Smooth muscle cell (in vitro differentiated cells): ENCODE measurements at regions not wholly inside any gene's neighbourhood (a gene's known extent, or its start where the extent isn't known, plus 50 kb on each side); places are given as distances from the start of the nearest gene placed in this dataset.

ENCODE experiments used
- DNase-seq: peaks from one replicate; lab custom pipeline; 2025; ENCODE audit not compliant: unreplicated experiment; lab: John Stamatoyannopoulos, UW
- H2AFZ ChIP-seq: fragments of 200-600 bp; sonication (generic); 2 replicates; pipeline ENCODE4 v1.6.0; 2016; ENCODE audit warnings: antibody characterized with exemption, low read depth, mild to moderate bottlenecking
- H3F3A ChIP-seq: fragments of 200-600 bp; sonication (generic); 2 replicates; pipeline ENCODE4 v1.6.0; 2017; ENCODE audit warnings: antibody characterized with exemption, low read depth
- H3K27ac ChIP-seq: fragments of 200-600 bp; sonication (generic); 2 replicates; pipeline ENCODE4 v1.5.1; 2016; ENCODE audit warnings: low read depth, mild to moderate bottlenecking
- H3K27me3 ChIP-seq: fragments of 200-600 bp; sonication (generic); 2 replicates; pipeline ENCODE4 v1.6.1; 2016; ENCODE audit warnings: low read depth, mild to moderate bottlenecking
- H3K36me3 ChIP-seq: fragments of 200-600 bp; sonication (generic); 2 replicates; pipeline ENCODE4 v1.5.1; 2016; ENCODE audit warnings: low read depth
- H3K4me1 ChIP-seq: fragments of 200-600 bp; sonication (generic); 2 replicates; pipeline ENCODE4 v1.5.1; 2016; ENCODE audit warnings: low read depth
- H3K4me2 ChIP-seq: fragments of 200-600 bp; sonication (generic); 2 replicates; pipeline ENCODE4 v1.6.0; 2016; ENCODE audit warnings: mild to moderate bottlenecking
- H3K4me3 ChIP-seq: fragments of 200-600 bp; sonication (generic); 2 replicates; pipeline ENCODE4 v1.5.1; 2016; ENCODE audit warnings: mild to moderate bottlenecking
- H3K79me2 ChIP-seq: fragments of 200-600 bp; sonication (generic); 2 replicates; pipeline ENCODE4 v1.6.0; 2016; ENCODE audit warnings: low read depth, mild to moderate bottlenecking
- H3K9ac ChIP-seq: fragments of 200-600 bp; sonication (generic); 2 replicates; pipeline ENCODE4 v1.6.0; 2016; ENCODE audit warnings: low read depth
- H3K9me3 ChIP-seq: fragments of 200-600 bp; sonication (generic); replicated peaks from 2 replicates; pipeline ENCODE4 v1.5.1; 2016; ENCODE audit warnings: low read depth
- H4K20me1 ChIP-seq: fragments of 200-600 bp; sonication (generic); 2 replicates; pipeline ENCODE4 v1.6.0; 2016; ENCODE audit warnings: low read depth
- WGBS: methylation state at CpG from one replicate; pipeline ENCODE4 v1.1.7; 2016; ENCODE audit warnings: low lambda C conversion rate; 5-methylcytosine and 5-hydroxymethylcytosine counted together
- TF ChIP-seq, protein P1 (sequence below): fragments of 200-600 bp; sonication (generic); IDR thresholded peaks from 2 replicates; pipeline ENCODE4 v1.5.1; 2017; ENCODE audit warnings: borderline replicate concordance, mild to moderate bottlenecking, antibody characterized with exemption; ENCODE audit not compliant: insufficient read depth, poor library complexity, severe bottlenecking

DNA sequence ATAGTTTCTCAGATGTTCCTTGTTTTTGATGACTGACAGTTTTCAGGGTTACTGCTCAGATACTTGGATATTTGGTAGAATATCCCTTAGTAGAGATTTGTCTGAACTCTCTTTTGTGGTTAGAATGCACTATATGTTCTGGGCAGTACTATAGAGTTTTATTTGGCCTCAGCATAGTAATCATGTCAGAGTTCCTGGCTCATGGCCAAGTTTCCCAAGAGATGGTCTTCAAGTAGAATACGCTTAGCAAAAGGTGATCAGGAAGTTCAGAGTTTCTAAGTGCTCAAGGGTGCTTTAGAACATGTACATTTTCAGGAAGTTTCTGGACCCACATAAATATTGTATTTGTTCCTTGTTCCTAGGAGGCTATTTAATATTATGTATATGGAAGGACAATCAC, 1209.7 kb upstream of the GJE1 start:
- no peak overlapping the region for H3K9ac ChIP-seq
- H3K4me2 ChIP-seq: no peak overlapping the region
- no peaks in the 10 kb centered on the region for H3K79me2 ChIP-seq
- TF ChIP-seq, protein P1, sequence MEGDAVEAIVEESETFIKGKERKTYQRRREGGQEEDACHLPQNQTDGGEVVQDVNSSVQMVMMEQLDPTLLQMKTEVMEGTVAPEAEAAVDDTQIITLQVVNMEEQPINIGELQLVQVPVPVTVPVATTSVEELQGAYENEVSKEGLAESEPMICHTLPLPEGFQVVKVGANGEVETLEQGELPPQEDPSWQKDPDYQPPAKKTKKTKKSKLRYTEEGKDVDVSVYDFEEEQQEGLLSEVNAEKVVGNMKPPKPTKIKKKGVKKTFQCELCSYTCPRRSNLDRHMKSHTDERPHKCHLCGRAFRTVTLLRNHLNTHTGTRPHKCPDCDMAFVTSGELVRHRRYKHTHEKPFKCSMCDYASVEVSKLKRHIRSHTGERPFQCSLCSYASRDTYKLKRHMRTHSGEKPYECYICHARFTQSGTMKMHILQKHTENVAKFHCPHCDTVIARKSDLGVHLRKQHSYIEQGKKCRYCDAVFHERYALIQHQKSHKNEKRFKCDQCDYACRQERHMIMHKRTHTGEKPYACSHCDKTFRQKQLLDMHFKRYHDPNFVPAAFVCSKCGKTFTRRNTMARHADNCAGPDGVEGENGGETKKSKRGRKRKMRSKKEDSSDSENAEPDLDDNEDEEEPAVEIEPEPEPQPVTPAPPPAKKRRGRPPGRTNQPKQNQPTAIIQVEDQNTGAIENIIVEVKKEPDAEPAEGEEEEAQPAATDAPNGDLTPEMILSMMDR: no peak
- H3K27ac ChIP-seq: no peak overlapping the region
- no peaks in the 10 kb centered on the region for H4K20me1 ChIP-seq
- no peaks in the 10 kb centered on the region for H3K36me3 ChIP-seq
- H2AFZ ChIP-seq: no peak overlapping the region
- H3K27me3 ChIP-seq: no peaks in the 10 kb centered on the region
- DNase-seq: no peak
- H3K4me3 ChIP-seq: no peak overlapping the region
- no peaks in the 10 kb centered on the region for H3K4me1 ChIP-seq
- H3K9me3 ChIP-seq: no peaks in the 10 kb centered on the region
- H3F3A ChIP-seq: no peaks in the 10 kb centered on the region
- 94% methylated on average over 1 of the region's 1 CpG for WGBS

DNA sequence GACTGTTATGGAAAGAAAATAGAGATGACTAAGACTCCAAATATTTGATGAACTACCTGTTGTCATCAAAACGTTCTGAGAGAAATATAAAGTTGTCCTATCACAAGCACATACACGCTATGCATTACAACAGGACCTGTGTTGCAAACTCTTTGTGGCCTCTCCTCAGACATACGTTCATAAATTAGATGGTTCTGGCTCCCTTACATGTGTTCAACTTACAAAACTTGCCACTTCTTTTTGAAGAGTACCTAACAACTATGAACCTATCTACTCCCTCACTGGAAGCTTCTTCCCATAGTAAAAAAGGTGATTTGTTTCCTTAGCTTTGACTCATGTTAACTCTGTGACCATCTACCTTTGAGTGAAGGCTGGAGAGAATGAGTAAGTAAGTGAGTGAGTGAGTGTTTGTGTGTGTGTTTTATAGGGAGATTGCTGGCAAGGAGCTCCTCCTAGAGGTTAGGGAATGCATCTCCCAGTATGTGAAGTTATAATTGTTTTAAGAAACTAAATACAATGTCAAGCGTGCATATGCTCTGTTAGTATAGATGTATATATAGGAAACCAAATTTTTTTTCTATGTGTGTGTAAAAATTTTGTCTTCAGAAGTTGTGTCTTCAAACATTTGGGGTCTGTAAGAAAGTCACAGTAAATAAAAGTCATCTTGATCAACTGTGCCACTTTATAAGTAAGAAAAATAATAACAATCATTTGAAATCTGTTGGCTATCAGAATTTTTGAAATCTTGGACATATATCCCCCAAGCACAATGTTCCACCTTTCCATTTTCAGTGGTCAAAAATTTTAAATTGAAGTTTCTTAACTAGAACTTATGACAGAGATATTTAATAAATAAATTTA, 1211.1 kb upstream of the GJE1 start:
- no peak overlapping the region for H3K9ac ChIP-seq
- H3K27ac ChIP-seq: no peak overlapping the region
- H2AFZ ChIP-seq: no peak overlapping the region

DNA sequence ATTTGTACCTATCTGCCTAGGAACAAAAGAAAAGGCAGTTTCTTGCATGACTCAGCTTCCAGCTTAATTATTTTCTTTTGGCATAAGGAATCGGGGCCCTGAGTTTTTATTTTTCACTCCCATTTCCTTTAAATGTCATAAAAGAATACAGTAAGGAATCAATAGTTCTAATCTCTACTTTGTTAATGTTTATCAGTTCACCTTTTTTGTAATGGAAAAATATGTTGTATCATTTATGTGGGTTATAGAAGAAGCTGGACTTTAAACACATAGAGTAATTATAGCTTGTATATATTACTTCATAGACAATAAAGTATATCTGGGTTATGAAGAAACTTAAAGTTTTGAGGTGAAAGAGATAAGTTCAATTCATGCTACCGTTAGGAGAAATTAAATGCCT, 1214.8 kb upstream of the GJE1 start:
- no peak overlapping the region for H3K4me3 ChIP-seq
- no peak overlapping the region for H2AFZ ChIP-seq

More for the DNA sequence above, 1211.1 kb upstream of the GJE1 start:
- H3K4me3 ChIP-seq: no peak overlapping the region
- H3K4me2 ChIP-seq: no peak overlapping the region
- WGBS: 65% methylated on average over 4 of the region's 4 CpGs
- no peaks in the 10 kb centered on the region for H3K4me1 ChIP-seq
- no peaks in the 10 kb centered on the region for H3K36me3 ChIP-seq
- no peak for DNase-seq
- H3K9me3 ChIP-seq: no peaks in the 10 kb centered on the region
- TF ChIP-seq, protein P1: peak; percentile 81
- H3K79me2 ChIP-seq: no peaks in the 10 kb centered on the region
- no peaks in the 10 kb centered on the region for H4K20me1 ChIP-seq
- H3F3A ChIP-seq: no peaks in the 10 kb centered on the region
- H3K27me3 ChIP-seq: no peaks in the 10 kb centered on the region

More for the DNA sequence above, 1214.8 kb upstream of the GJE1 start:
- Histone ChIP-seq H4K20me1 (no peaks in the 10 kb centered on the region), H3K27me3 (no peaks in the 10 kb centered on the region), H3K9ac (no peak overlapping the region), H3K4me1 (no peaks in the 10 kb centered on the region), H3K79me2 (no peaks in the 10 kb centered on the region), H3F3A (no peaks in the 10 kb centered on the region), H3K9me3 (no peaks in the 10 kb centered on the region), H3K36me3 (no peaks in the 10 kb centered on the region), H3K27ac (no peak overlapping the region), H3K4me2 (no peak overlapping the region)
- no peak for DNase-seq
- 87% methylated on average over 2 of the region's 2 CpGs for WGBS
- TF ChIP-seq, protein P1: no peak
